Midbrain (tissue), 1 donor: ENCODE measurements at regions not wholly inside any gene's neighbourhood (a gene's known extent, or its start where the extent isn't known, plus 50 kb on each side); places are given as distances from the start of the nearest gene placed in this dataset.

Source experiments
- DNase-seq: peaks from one replicate; lab custom pipeline; 2025; lab: John Stamatoyannopoulos, UW

DNA sequence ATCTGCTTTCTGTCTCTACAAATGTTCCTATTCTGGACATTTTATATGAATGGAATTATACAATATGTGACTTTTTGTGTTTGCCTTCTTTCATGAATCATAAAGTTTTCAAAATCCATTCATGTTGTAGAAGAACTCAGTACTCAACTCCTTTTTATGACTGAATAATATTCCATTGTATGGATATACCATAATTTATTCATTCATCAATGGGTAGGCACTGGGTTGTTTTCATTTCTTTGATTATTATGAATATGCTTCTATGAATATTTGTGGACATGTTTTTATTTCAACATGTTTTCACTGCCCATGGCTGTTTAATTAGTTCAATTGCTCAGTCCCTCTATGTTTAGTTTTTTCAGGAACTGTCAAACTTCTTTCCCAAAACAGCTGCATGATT lies 76.5 kb upstream of the GTSF1L start:
- DNase-seq = no peak

DNA sequence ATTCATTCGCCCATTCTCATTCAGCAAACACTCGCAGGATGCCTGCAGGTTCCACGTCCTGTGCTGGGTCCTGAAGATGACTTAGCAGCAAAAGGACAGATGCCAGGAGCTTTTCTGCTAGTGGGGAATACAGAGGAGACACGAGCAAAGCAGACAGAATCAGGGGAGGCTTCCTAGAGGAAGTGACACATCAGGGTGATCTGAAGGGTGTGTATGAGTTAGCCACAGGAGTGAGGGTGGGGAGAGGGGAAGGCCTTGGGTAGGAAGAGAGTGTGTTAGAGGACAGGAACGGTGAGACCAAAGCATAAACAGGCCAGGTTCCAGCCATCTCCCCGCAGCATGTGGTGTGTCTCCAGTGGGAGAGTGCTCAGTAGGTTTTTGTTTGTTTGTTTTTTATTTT lies 73.4 kb upstream of the GTSF1L start:
- DNase-seq = no peak

- DNase-seq = no peak
These were observed 72.9 kb upstream of the GTSF1L start for GRCh38 chr20:43799741-43800140.

DNA sequence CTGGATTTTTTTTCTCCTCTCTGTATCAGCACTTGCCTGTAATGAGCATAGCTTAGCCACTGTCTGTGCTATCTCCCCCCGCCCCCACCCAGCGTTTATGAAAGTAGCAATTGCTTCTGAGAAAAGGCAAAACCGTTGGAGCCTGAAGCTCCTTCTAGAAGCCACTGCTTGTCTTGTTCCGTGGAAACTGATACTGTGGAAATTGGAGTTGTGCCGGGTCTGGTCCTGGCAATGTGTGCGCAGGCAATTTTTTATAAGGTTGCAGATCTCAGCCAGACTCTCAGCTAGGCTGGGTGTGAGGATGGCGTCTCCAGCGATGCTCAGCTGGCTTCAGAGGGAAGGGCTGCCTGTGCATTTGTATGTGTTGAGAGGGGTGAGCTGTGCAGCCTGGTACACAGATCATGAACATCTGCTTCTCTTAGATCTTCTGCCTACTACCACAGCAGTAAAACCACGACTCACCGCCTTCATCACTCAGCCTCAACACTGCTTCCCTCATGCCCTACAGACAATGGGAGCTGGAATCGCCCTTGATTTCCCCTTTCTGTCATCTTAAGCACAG lies 72.4 kb upstream of the GTSF1L start:
- DNase-seq = no peak

GRCh38 chr20:43798291-43799149 lies 71.7 kb upstream of the GTSF1L start:
- DNase-seq = no peak

- DNase-seq = no peak
These were observed 67.5 kb upstream of the GTSF1L start for GRCh38 chr20:43794326-43794725.

DNA sequence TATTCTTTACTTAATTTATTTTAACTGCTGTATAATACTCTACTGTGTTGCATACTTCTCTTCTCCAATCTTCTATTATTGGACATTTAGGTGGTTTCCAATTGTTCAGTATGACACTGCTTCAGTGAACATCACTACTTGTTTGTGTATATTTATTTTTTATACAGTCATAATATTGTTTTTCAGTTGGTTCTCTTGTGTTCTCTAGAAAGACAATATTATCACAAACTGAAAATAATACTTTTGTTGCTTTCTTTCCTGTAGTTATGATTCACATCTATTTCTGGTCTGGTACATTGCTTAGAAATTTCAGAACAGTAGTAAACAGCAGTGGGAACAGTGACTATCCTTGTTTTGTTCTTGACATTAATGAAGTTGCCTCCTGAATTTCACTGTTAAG lies 62.8 kb upstream of the GTSF1L start:
- no peak for DNase-seq

DNA sequence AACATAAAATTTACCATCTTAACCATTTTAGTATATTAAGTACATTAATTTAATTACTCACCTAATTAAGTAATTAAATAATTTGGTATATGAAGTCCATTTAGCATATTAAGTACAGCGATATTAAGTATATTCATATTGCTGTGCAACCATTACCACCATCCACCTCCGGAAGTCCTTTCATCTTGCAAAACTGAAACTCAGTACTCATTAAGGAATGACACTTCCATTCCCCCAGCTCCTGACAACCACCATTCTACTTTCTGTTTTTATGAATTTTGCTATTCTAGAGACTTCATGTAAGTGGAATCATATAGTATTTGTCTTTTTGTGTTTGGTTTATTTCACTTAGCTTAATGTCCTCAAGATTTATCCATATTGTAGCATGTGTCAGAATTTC lies 61.1 kb upstream of the GTSF1L start:
- DNase-seq = no peak

GRCh38 chr20:43786885-43787284 lies 60.1 kb upstream of the GTSF1L start:
- DNase-seq = no peak

GRCh38 chr20:43781215-43781614 lies 54.4 kb upstream of the GTSF1L start:
- DNase-seq = no peak

DNA sequence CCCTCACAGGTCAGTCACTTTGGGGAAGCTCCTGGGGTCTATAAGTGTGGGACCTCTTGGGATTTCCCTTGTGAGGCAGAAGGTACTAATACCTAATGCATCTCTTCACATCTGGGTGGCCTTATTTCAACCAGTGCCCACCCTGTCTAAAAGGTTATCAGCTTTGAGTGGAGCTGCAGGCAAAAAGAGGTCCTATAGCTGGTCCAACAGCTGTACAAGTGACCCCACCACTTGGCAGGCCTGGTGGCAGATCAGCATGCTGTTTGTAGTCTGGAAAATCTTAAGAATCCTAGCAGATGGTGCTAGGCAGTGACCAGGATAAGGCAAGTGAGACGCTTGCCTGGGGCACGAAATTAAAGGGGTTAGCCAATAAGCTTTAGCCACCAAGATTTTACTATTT lies 51.6 kb upstream of the GTSF1L start:
- no peak for DNase-seq

GRCh38 chr20:43776691-43777090 lies 49.9 kb upstream of the GTSF1L start:
- no peak for DNase-seq
